ENCODE measurements at regions not wholly inside any gene's neighbourhood (a gene's known extent, or its start where the extent isn't known, plus 50 kb on each side); places are given as distances from the start of the nearest gene placed in this dataset.
A peak's percentile ranks its signal among the peaks of the same experiment; 100 is the strongest.

DNA sequence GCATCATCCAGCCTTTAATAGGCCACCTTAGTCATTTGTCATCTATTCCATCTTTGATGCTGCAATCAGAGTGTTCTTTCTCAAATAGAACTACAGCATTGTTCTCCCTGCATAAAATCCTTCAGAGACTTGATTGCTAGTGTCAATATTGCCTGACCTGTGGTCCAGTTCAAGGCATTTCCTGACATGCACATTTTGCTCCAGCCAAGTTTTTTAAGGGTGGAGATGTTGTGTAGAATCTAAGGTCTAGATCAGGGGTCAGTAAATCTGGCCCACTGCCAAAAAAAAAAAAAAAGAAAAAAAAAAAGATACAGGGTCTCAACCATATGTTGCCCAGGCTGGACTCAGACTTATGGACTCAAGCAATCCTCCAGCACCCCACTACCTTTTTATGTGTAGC, 354.4 kb downstream of the FRK start:
- no peak overlapping the region for H3K9ac ChIP-seq (ENCODE audit: insufficient read depth, low read depth, low read length)
- H3K27ac ChIP-seq (ENCODE audit: extremely low read length, insufficient read depth, low read length): no peak overlapping the region
- no peaks in the 10 kb centered on the region for H3K36me3 ChIP-seq (replicated peaks in 1 of 2; ENCODE audit: control insufficient read depth in 1 of 2, insufficient read depth in 2 of 2, low read length in 2 of 2)
- no peaks in the 10 kb centered on the region for H3K9me3 ChIP-seq (ENCODE audit: low read length)
- no peak overlapping the region for H3K4me3 ChIP-seq (replicated peaks in 1 of 3; ENCODE audit: insufficient read depth in 1 of 3, low read depth in 2 of 3, low read length in 3 of 3)
- in situ Hi-C loops (cut with HindIII; ENCODE audit: extremely low pct_ligation_motif_present, low pct_unique_long_range_greater_than_20kb): no loop called here
- FAIRE-seq: peak; percentile 12
- peaks cover 14% of the 10 kb centered on the region; the same call in 1 of the 2 replicates for H3K4me1 ChIP-seq (ENCODE audit: insufficient read depth, low read length)
- POLR2A ChIA-PET: no interaction called here
- peak; percentile 79 for ATAC-seq
- intact Hi-C loops (cut with micrococcal nuclease; ENCODE audit: unreplicated experiment): no loop called here
- DNase-seq (ENCODE audit: low spot score): peak; percentile 68
- no peaks in the 10 kb centered on the region for H3K79me2 ChIP-seq (ENCODE audit: insufficient read depth, low read length)
- H3K27me3 ChIP-seq (ENCODE audit: control insufficient read depth in 1 of 2, insufficient read depth in 2 of 2, low read length in 2 of 2): no peaks in the 10 kb centered on the region
- H3K4me2 ChIP-seq (ENCODE audit: low read depth, low read length): no peak overlapping the region
- H2AFZ ChIP-seq (ENCODE audit: low read length): no peak overlapping the region
- BruUV-seq (replicated peaks): no TSS peak
- CTCF ChIA-PET (ENCODE audit: low intra/inter-chr PET ratio, low total read pairs): no interaction called here
- no peaks in the 10 kb centered on the region for H4K20me1 ChIP-seq (ENCODE audit: insufficient read depth, low read length)
- TF ChIP-seq LCORL (IDR thresholded peaks at IDR 0.05) (peak; percentile 81), LCORL (CRISPR knock-in tag; IDR thresholded peaks at IDR 0.05) (no peak), SOX13 (IDR thresholded peaks at IDR 0.05) (no peak), SOX13 (CRISPR knock-in tag; conservative IDR thresholded peaks at IDR 0.05 in 1 of 2, IDR thresholded peaks at IDR 0.05 in 1 of 2) (peak in 1 of 2 experiments; percentile 23; a peak in 1 of 4 replicates), SAFB2 (CRISPR knock-in tag; IDR thresholded peaks at IDR 0.05; ENCODE audit: borderline replicate concordance, low read depth) (no peak), ZNF142 (CRISPR knock-in tag; IDR thresholded peaks at IDR 0.05) (no peak), TBX2 (CRISPR knock-in tag; IDR thresholded peaks at IDR 0.05; ENCODE audit: borderline replicate concordance) (no peak), XRCC5 (optimal IDR thresholded peaks at IDR 0.05; ENCODE audit: low read length) (no peak), ZNF615 (CRISPR knock-in tag; IDR thresholded peaks at IDR 0.05; ENCODE audit: borderline replicate concordance) (no peak), TP53 (CRISPR knock-in tag; conservative IDR thresholded peaks at IDR 0.05) (no peak), HNF4A (CRISPR knock-in tag; IDR thresholded peaks at IDR 0.05) (peak; percentile 36; the same call in 1 of the 2 replicates), NFIC (IDR thresholded peaks at IDR 0.05; ENCODE audit: low read length) (peak; percentile 35; the same call in 1 of the 2 replicates)
- TF ChIP-seq, protein P1, sequence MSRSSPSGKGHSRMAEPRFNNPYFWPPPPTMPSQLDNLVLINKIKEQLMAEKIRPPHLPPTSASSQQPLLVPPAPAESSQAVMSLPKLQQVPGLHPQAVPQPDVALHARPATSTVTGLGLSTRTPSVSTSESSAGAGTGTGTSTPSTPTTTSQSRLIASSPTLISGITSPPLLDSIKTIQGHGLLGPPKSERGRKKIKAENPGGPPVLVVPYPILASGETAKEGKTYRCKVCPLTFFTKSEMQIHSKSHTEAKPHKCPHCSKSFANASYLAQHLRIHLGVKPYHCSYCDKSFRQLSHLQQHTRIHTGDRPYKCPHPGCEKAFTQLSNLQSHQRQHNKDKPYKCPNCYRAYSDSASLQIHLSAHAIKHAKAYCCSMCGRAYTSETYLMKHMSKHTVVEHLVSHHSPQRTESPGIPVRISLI (CRISPR knock-in tag; IDR thresholded peaks at IDR 0.05; ENCODE audit: borderline replicate concordance): peak; percentile 19; the same call in 1 of the 2 replicates
- TF ChIP-seq, protein P2, sequence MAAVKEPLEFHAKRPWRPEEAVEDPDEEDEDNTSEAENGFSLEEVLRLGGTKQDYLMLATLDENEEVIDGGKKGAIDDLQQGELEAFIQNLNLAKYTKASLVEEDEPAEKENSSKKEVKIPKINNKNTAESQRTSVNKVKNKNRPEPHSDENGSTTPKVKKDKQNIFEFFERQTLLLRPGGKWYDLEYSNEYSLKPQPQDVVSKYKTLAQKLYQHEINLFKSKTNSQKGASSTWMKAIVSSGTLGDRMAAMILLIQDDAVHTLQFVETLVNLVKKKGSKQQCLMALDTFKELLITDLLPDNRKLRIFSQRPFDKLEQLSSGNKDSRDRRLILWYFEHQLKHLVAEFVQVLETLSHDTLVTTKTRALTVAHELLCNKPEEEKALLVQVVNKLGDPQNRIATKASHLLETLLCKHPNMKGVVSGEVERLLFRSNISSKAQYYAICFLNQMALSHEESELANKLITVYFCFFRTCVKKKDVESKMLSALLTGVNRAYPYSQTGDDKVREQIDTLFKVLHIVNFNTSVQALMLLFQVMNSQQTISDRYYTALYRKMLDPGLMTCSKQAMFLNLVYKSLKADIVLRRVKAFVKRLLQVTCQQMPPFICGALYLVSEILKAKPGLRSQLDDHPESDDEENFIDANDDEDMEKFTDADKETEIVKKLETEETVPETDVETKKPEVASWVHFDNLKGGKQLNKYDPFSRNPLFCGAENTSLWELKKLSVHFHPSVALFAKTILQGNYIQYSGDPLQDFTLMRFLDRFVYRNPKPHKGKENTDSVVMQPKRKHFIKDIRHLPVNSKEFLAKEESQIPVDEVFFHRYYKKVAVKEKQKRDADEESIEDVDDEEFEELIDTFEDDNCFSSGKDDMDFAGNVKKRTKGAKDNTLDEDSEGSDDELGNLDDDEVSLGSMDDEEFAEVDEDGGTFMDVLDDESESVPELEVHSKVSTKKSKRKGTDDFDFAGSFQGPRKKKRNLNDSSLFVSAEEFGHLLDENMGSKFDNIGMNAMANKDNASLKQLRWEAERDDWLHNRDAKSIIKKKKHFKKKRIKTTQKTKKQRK (IDR thresholded peaks at IDR 0.05; ENCODE audit: low read length): no peak
- TF ChIP-seq, protein P3, sequence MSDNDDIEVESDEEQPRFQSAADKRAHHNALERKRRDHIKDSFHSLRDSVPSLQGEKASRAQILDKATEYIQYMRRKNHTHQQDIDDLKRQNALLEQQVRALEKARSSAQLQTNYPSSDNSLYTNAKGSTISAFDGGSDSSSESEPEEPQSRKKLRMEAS (IDR thresholded peaks at IDR 0.05): no peak

Measured in HepG2 (cell line).